ENCODE measurements at regions not wholly inside any gene's neighbourhood (a gene's known extent, or its start where the extent isn't known, plus 50 kb on each side); places are given as distances from the start of the nearest gene placed in this dataset.

DNA sequence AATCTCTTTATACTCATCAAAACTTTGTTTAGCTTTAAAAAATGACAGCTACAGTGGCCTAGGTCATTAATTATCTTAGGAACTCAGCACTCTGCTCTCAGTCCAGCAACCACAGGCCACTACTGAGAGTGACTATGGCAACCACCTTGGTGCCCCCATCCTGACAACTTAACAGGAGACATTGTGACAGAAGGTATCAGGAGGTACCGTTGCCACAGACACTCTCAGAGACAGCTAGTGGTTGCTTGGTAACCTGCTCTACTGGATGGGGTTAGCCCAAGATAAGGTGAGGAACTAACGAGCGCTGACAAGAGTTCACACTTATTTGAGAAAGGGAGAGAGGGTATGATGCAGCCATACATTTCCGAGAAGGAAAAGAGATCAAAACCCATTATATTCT lies 76.1 kb upstream of the TFAP2D start:
- Histone ChIP-seq H3K4me3 (no peak overlapping the region), H3K36me3 (no peaks in the 10 kb centered on the region), H3K27ac (no peak overlapping the region), H3K4me1 (no peaks in the 10 kb centered on the region), H3K27me3 (no peaks in the 10 kb centered on the region), H3K9me3 (no peaks in the 10 kb centered on the region)
- ATAC-seq (no peak), DNase-seq (no peak)
- no peak for TF ChIP-seq POLR2A (IDR thresholded peaks at IDR 0.05)
- TF ChIP-seq, protein P1, sequence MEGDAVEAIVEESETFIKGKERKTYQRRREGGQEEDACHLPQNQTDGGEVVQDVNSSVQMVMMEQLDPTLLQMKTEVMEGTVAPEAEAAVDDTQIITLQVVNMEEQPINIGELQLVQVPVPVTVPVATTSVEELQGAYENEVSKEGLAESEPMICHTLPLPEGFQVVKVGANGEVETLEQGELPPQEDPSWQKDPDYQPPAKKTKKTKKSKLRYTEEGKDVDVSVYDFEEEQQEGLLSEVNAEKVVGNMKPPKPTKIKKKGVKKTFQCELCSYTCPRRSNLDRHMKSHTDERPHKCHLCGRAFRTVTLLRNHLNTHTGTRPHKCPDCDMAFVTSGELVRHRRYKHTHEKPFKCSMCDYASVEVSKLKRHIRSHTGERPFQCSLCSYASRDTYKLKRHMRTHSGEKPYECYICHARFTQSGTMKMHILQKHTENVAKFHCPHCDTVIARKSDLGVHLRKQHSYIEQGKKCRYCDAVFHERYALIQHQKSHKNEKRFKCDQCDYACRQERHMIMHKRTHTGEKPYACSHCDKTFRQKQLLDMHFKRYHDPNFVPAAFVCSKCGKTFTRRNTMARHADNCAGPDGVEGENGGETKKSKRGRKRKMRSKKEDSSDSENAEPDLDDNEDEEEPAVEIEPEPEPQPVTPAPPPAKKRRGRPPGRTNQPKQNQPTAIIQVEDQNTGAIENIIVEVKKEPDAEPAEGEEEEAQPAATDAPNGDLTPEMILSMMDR (IDR thresholded peaks at IDR 0.05 in 4 of 5, conservative IDR thresholded peaks at IDR 0.05 in 1 of 5), result no peak
- in situ Hi-C loops (cut with MboI; ENCODE audit: low sequenced_read_pairs in 4 of 4) (no loop called here), intact Hi-C loops (cut with DNase I; ENCODE audit: low total_unique reads) (no loop called here)

GRCh38 chr6:50649086-50649485 lies 64.2 kb upstream of the TFAP2D start:
- in situ Hi-C loops (cut with MboI; ENCODE audit: low sequenced_read_pairs in 4 of 4), result no loop called here
- ATAC-seq (no peak), DNase-seq (no peak)
- TF ChIP-seq, protein P1 (IDR thresholded peaks at IDR 0.05 in 4 of 5, conservative IDR thresholded peaks at IDR 0.05 in 1 of 5), result no peak
- no peak for TF ChIP-seq POLR2A (IDR thresholded peaks at IDR 0.05)
- no peaks in the 10 kb centered on the region for H3K4me1 ChIP-seq
- H3K27ac ChIP-seq, result no peak overlapping the region
- intact Hi-C loops (cut with DNase I; ENCODE audit: low total_unique reads), result no loop called here
- no peak overlapping the region for H3K4me3 ChIP-seq
- H3K9me3 ChIP-seq, result no peaks in the 10 kb centered on the region
- H3K27me3 ChIP-seq, result no peaks in the 10 kb centered on the region
- no peaks in the 10 kb centered on the region for H3K36me3 ChIP-seq

DNA sequence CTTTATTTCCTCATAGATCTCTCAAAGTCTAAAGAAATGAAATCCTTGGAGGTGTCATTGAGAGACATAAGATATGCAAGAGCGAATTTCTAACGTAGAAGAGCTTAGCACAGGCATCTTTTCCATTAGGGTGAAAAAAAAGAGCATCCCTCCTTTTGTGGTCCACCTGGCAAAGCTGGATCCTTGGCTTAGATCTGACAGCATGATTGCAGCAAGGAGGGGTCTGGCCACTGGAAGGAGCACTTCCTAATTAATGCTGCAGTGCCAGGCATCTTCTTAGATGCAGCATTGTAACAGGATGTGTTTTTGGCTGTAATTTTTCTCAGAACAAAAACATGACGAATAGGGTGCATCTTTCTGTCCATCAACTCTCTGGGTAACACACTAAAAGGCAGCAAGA lies 60.1 kb upstream of the TFAP2D start:
- H3K27me3 ChIP-seq, result no peaks in the 10 kb centered on the region
- H3K36me3 ChIP-seq, result no peaks in the 10 kb centered on the region
- intact Hi-C loops (cut with DNase I; ENCODE audit: low total_unique reads) (no loop called here), in situ Hi-C loops (cut with MboI; ENCODE audit: low sequenced_read_pairs in 4 of 4) (no loop called here)
- H3K9me3 ChIP-seq, result no peaks in the 10 kb centered on the region
- DNase-seq (no peak), ATAC-seq (no peak)
- H3K27ac ChIP-seq, result no peak overlapping the region
- no peak overlapping the region for H3K4me3 ChIP-seq
- TF ChIP-seq POLR2A (IDR thresholded peaks at IDR 0.05), result no peak
- TF ChIP-seq, protein P1 (IDR thresholded peaks at IDR 0.05 in 4 of 5, conservative IDR thresholded peaks at IDR 0.05 in 1 of 5), result no peak
- no peaks in the 10 kb centered on the region for H3K4me1 ChIP-seq

GRCh38 chr6:50654155-50654554 lies 59.2 kb upstream of the TFAP2D start:
- Histone ChIP-seq H3K36me3 (no peaks in the 10 kb centered on the region), H3K9me3 (no peaks in the 10 kb centered on the region), H3K4me3 (no peak overlapping the region), H3K4me1 (no peaks in the 10 kb centered on the region), H3K27me3 (no peaks in the 10 kb centered on the region), H3K27ac (no peak overlapping the region)
- ATAC-seq (no peak), DNase-seq (no peak)
- in situ Hi-C loops (cut with MboI; ENCODE audit: low sequenced_read_pairs in 4 of 4), result no loop called here
- TF ChIP-seq, protein P1 (IDR thresholded peaks at IDR 0.05 in 4 of 5, conservative IDR thresholded peaks at IDR 0.05 in 1 of 5), result no peak
- no peak for TF ChIP-seq POLR2A (IDR thresholded peaks at IDR 0.05)
- intact Hi-C loops (cut with DNase I; ENCODE audit: low total_unique reads), result no loop called here

DNA sequence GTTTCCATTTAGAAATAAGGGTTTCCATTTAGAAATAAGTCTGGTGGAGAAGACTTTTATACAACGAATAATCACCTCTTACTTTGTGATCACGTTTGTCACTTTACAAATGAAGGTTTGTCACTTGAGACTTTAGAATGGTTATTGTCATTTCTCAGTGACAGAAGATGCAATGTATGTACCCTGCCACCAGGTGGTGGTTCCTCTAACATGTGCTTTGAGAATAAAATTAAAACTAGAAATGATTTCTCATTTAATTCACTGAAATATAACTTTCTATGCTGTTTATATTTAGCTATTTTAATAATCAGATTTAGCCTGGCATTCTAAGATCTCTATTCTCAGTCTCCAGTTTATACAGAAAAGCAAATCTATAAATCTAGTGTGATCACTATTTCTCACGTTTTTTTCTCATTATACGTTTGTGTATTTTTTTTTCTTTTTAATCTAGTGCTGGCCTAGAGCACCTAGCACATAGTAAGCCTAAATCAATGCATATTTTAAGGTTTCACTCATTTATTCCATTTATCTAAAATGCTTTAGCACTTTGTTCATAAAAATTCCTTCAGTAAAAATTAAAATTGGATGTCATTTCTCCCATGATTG lies 57.4 kb upstream of the TFAP2D start:
- Histone ChIP-seq H3K4me3 (no peak overlapping the region), H3K36me3 (no peaks in the 10 kb centered on the region), H3K9me3 (no peaks in the 10 kb centered on the region), H3K27me3 (no peaks in the 10 kb centered on the region), H3K27ac (no peak overlapping the region), H3K4me1 (no peaks in the 10 kb centered on the region)
- intact Hi-C loops (cut with DNase I; ENCODE audit: low total_unique reads) (no loop called here), in situ Hi-C loops (cut with MboI; ENCODE audit: low sequenced_read_pairs in 4 of 4) (no loop called here)
- TF ChIP-seq POLR2A (IDR thresholded peaks at IDR 0.05), result no peak
- TF ChIP-seq, protein P1 (IDR thresholded peaks at IDR 0.05 in 4 of 5, conservative IDR thresholded peaks at IDR 0.05 in 1 of 5), result peak in 1 of 5 experiments; percentile 33
- DNase-seq, result no peak
- ATAC-seq, result no peak
